PC-9 (cell line): ENCODE measurements at regions not wholly inside any gene's neighbourhood (a gene's known extent, or its start where the extent isn't known, plus 50 kb on each side); places are given as distances from the start of the nearest gene placed in this dataset.

Experiments used
- BruUV-seq: library from RNA; stranded (reverse); fragments of 400-500 nt; replicated peaks from 2 replicates; lab custom pipeline; 2021; lab: Mats Ljungman, UMichigan
- CTCF ChIA-PET: fragments of 300-600 bp; sonication (Branson Sonifier 250); formaldehyde crosslinking; loops from one replicate; lab custom pipeline; 2022; ENCODE audit warnings: antibody characterized with exemption; lab: Charles Lee
- POLR2A ChIA-PET: fragments of 300-600 bp; sonication (Branson Sonifier 250); formaldehyde crosslinking; loops from one replicate; lab custom pipeline; 2022; ENCODE audit warnings: antibody characterized with exemption; ENCODE audit not compliant: unreplicated experiment; lab: Charles Lee
- DNase-seq, 2 experiments: peaks; one replicate each; pipeline versions ENCODE4 v3.0.0 to v3.0.0-alpha.2; 2015 to 2022; ENCODE audit warnings: mixed read lengths in 1 of 2
- H2AFZ ChIP-seq: fragments of 200-600 bp; sonication (generic); 2 replicates; pipeline ENCODE4 v1.8.1; 2017; ENCODE audit warnings: antibody characterized with exemption
- H3F3A ChIP-seq: fragments of 200-600 bp; sonication (generic); 2 replicates; pipeline ENCODE4 v1.8.1; 2017; ENCODE audit warnings: antibody characterized with exemption, mild to moderate bottlenecking, low read depth; ENCODE audit not compliant: insufficient read depth
- H3K27ac ChIP-seq: fragments of 200-600 bp; sonication (generic); 2 replicates; pipeline ENCODE4 v1.6.1; 2016; ENCODE audit warnings: mixed run types
- H3K27me3 ChIP-seq: fragments of 200-600 bp; sonication (generic); 2 replicates; pipeline ENCODE4 v1.6.1; 2016; ENCODE audit warnings: low read depth, mixed run types; ENCODE audit not compliant: insufficient read depth
- H3K36me3 ChIP-seq: fragments of 200-600 bp; sonication (generic); 2 replicates; pipeline ENCODE4 v1.6.1; 2016; ENCODE audit warnings: low read depth, mixed run types
- H3K4me1 ChIP-seq: fragments of 200-600 bp; sonication (generic); replicated peaks from 2 replicates; pipeline ENCODE4 v1.6.1; 2016; ENCODE audit warnings: mixed run types; ENCODE audit not compliant: insufficient read depth
- H3K4me2 ChIP-seq: fragments of 200-600 bp; sonication (generic); 2 replicates; pipeline ENCODE4 v1.6.1; 2017; ENCODE audit warnings: mixed run types
- H3K4me3 ChIP-seq: fragments of 200-600 bp; sonication (generic); 2 replicates; pipeline ENCODE4 v1.6.1; 2016; ENCODE audit warnings: mixed run types
- H3K79me2 ChIP-seq: fragments of 200-600 bp; sonication (generic); 2 replicates; pipeline ENCODE4 v1.6.1; 2017; ENCODE audit warnings: low read depth, mixed run types
- H3K9me2 ChIP-seq: fragments of 200-600 bp; sonication (generic); 2 replicates; pipeline ENCODE4 v1.8.1; 2017; ENCODE audit warnings: mild to moderate bottlenecking; ENCODE audit not compliant: insufficient read depth
- H3K9me3 ChIP-seq: fragments of 200-600 bp; sonication (generic); 2 replicates; pipeline ENCODE4 v1.8.1; 2016; ENCODE audit warnings: low read depth; ENCODE audit not compliant: insufficient read depth
- H4K20me1 ChIP-seq: fragments of 200-600 bp; sonication (generic); 2 replicates; pipeline ENCODE4 v1.8.1; 2017; ENCODE audit not compliant: insufficient read depth
- CTCF ChIP-seq: fragments of 200-600 bp; sonication (generic); conservative IDR thresholded peaks from 2 replicates; pipeline ENCODE4 v1.6.1; 2017; ENCODE audit warnings: mixed run types, antibody characterized with exemption, mild to moderate bottlenecking, moderate library complexity
- EZH2 ChIP-seq: fragments of 200-600 bp; sonication (generic); IDR thresholded peaks from 2 replicates; pipeline ENCODE4 v1.8.0; 2017; ENCODE audit warnings: antibody characterized with exemption, low read depth
- intact Hi-C: fragments of 100-400 bp; cut with micrococcal nuclease; formaldehyde crosslinking; loops from one replicate; pipeline ENCODE4 v1.10.0; 2022; ENCODE audit not compliant: unreplicated experiment

GRCh38 chr9:99557816-99558215 is 263.9 kb upstream of the NR4A3 start:
- H3K9me3 ChIP-seq: no peaks in the 10 kb centered on the region
- H3K4me1 ChIP-seq: no peaks in the 10 kb centered on the region
- no peaks in the 10 kb centered on the region for H3F3A ChIP-seq
- TF ChIP-seq EZH2 (no peak), CTCF (no peak)
- POLR2A ChIA-PET: no interaction called here
- BruUV-seq: no TSS peak
- CTCF ChIA-PET: interaction anchor here (0.6 kb wide), 1 partner anchor 1456 kb away, joined by 3 read pairs; no protein-coding TSS in a partner anchor
- no peaks in the 10 kb centered on the region for H3K79me2 ChIP-seq
- no peak for DNase-seq
- no peaks in the 10 kb centered on the region for H3K9me2 ChIP-seq
- no peak overlapping the region for H3K4me2 ChIP-seq
- no peak overlapping the region for H3K27ac ChIP-seq
- no peaks in the 10 kb centered on the region for H3K36me3 ChIP-seq
- H3K4me3 ChIP-seq: no peak overlapping the region
- peaks cover 13% of the 10 kb centered on the region for H3K27me3 ChIP-seq
- H2AFZ ChIP-seq: no peak overlapping the region
- no peaks in the 10 kb centered on the region for H4K20me1 ChIP-seq
- intact Hi-C loops: no loop called here

- Histone ChIP-seq H3F3A (no peaks in the 10 kb centered on the region), H3K9me2 (no peaks in the 10 kb centered on the region), H3K79me2 (no peaks in the 10 kb centered on the region), H3K4me1 (no peaks in the 10 kb centered on the region), H3K4me3 (no peak overlapping the region), H3K4me2 (no peak overlapping the region), H3K36me3 (no peaks in the 10 kb centered on the region), H4K20me1 (no peaks in the 10 kb centered on the region), H3K27ac (no peak overlapping the region), H3K27me3 (peaks cover 13% of the 10 kb centered on the region), H3K9me3 (no peaks in the 10 kb centered on the region), H2AFZ (no peak overlapping the region)
- POLR2A ChIA-PET: no interaction called here
- CTCF ChIA-PET: no interaction called here
- DNase-seq: no peak
- TF ChIP-seq EZH2 (no peak), CTCF (no peak)
- BruUV-seq: no TSS peak
- intact Hi-C loops: no loop called here
Measured at GRCh38 chr9:99559776-99560175, 261.9 kb upstream of the NR4A3 start.

- no TSS peak for BruUV-seq
- no peaks in the 10 kb centered on the region for H3K79me2 ChIP-seq
- no peak overlapping the region for H3K4me2 ChIP-seq
- H3K4me1 ChIP-seq: no peaks in the 10 kb centered on the region
- H3K9me3 ChIP-seq: no peaks in the 10 kb centered on the region; the same call in 1 of the 2 replicates
- no peak overlapping the region for H3K4me3 ChIP-seq
- TF ChIP-seq EZH2 (no peak), CTCF (no peak)
- no peaks in the 10 kb centered on the region for H3F3A ChIP-seq
- CTCF ChIA-PET: no interaction called here
- POLR2A ChIA-PET: no interaction called here
- H3K27ac ChIP-seq: no peak overlapping the region
- no peaks in the 10 kb centered on the region for H4K20me1 ChIP-seq
- peaks cover 9% of the 10 kb centered on the region for H3K27me3 ChIP-seq
- H3K36me3 ChIP-seq: no peaks in the 10 kb centered on the region
- intact Hi-C loops: no loop called here
- H2AFZ ChIP-seq: no peak overlapping the region
- no peaks in the 10 kb centered on the region for H3K9me2 ChIP-seq
- DNase-seq: no peak
Measured at GRCh38 chr9:99560561-99560960, 261.1 kb upstream of the NR4A3 start.
